IMR-90 (cell line): ENCODE measurements at regions not wholly inside any gene's neighbourhood (a gene's known extent, or its start where the extent isn't known, plus 50 kb on each side); places are given as distances from the start of the nearest gene placed in this dataset.

Source experiments
- ATAC-seq: fragments of 200-7000 bp; cut with Tn5 transposase; 2 replicates; pipeline ENCODE4 v1.9.1; 2020; ENCODE audit warnings: low read depth, mild to moderate bottlenecking, moderate library complexity
- BruUV-seq: library from RNA; stranded (reverse); fragments of 400-500 nt; replicated peaks from 2 replicates; lab custom pipeline; 2021; lab: Mats Ljungman, UMichigan
- CTCF ChIA-PET: fragments of 300-600 bp; formaldehyde crosslinking; extraction: SDS; loops from one replicate; lab custom pipeline; 2021; ENCODE audit warnings: antibody characterized with exemption; lab: Yijun Ruan, JAX
- POLR2A ChIA-PET: fragments of 300-600 bp; sonication (Branson Sonifier 250); formaldehyde crosslinking; loops from one replicate; lab custom pipeline; 2022; ENCODE audit warnings: antibody characterized with exemption; ENCODE audit not compliant: unreplicated experiment; lab: Charles Lee
- DNase-seq: peaks from one replicate; pipeline ENCODE4 v3.0.0; 2013
- H2AFZ ChIP-seq: replicated peaks from 2 replicates; pipeline ENCODE3; 2013; ENCODE audit warnings: low read length, mild to moderate bottlenecking; ENCODE audit not compliant: poor library complexity
- H2AK5ac ChIP-seq: 2 replicates; pipeline ENCODE4 v1.6.1; 2013; ENCODE audit warnings: low read depth, low read length, inconsistent platforms
- H2AK9ac ChIP-seq: replicated peaks from 2 replicates; pipeline ENCODE3; 2013; ENCODE audit warnings: mild to moderate bottlenecking, low read depth, low read length, moderate library complexity; ENCODE audit not compliant: poor library complexity
- H2BK120ac ChIP-seq: 2 replicates; pipeline ENCODE4 v1.6.1; 2013; ENCODE audit warnings: low read depth, low read length, inconsistent platforms
- H2BK15ac ChIP-seq: 3 replicates; pipeline ENCODE4 v1.6.1; 2013; ENCODE audit warnings: low read depth, low read length, inconsistent platforms
- H2BK20ac ChIP-seq: 2 replicates; pipeline ENCODE4 v1.6.1; 2013; ENCODE audit warnings: low read depth, mild to moderate bottlenecking, inconsistent platforms, low read length, moderate library complexity
- H2BK5ac ChIP-seq: 2 replicates; pipeline ENCODE4 v1.6.1; 2013; ENCODE audit warnings: mild to moderate bottlenecking, low read depth, low read length, inconsistent platforms; ENCODE audit not compliant: poor library complexity, severe bottlenecking
- H3K14ac ChIP-seq: replicated peaks from 2 replicates; pipeline ENCODE4 v1.6.1; 2013; ENCODE audit warnings: low read depth, low read length, inconsistent platforms
- H3K18ac ChIP-seq: 2 replicates; pipeline ENCODE4 v1.6.1; 2013; ENCODE audit warnings: low read depth, low read length, control low read depth
- H3K23ac ChIP-seq: 2 replicates; pipeline ENCODE4 v1.6.1; 2013; ENCODE audit warnings: low read depth, low read length, inconsistent platforms
- H3K27ac ChIP-seq: 2 replicates; pipeline ENCODE4 v1.5.1; 2013; ENCODE audit warnings: mild to moderate bottlenecking, control low read depth, low read length; ENCODE audit not compliant: insufficient read depth
- H3K27me3 ChIP-seq: 2 replicates; pipeline ENCODE4 v1.6.1; 2013; ENCODE audit warnings: low read length; ENCODE audit not compliant: control insufficient read depth, insufficient read depth
- H3K36me3 ChIP-seq: 2 replicates; pipeline ENCODE4 v1.6.1; 2013; ENCODE audit warnings: low read length, mixed read lengths; ENCODE audit not compliant: control insufficient read depth, insufficient read depth
- H3K4ac ChIP-seq: 2 replicates; pipeline ENCODE4 v1.6.1; 2013; ENCODE audit warnings: low read depth, low read length, inconsistent platforms
- H3K4me1 ChIP-seq: 2 replicates; pipeline ENCODE4 v1.6.1; 2013; ENCODE audit warnings: low read length, mixed read lengths; ENCODE audit not compliant: control insufficient read depth, insufficient read depth
- H3K4me2 ChIP-seq: 2 replicates; pipeline ENCODE4 v1.6.1; 2013; ENCODE audit warnings: low read depth, mild to moderate bottlenecking, control low read depth, low read length, moderate library complexity
- H3K4me3 ChIP-seq: 2 replicates; pipeline ENCODE4 v1.5.1; 2013; ENCODE audit warnings: low read depth, mild to moderate bottlenecking, control low read depth, low read length, moderate library complexity; ENCODE audit not compliant: insufficient read depth
- H3K56ac ChIP-seq: 2 replicates; pipeline ENCODE4 v1.6.1; 2013; ENCODE audit warnings: low read length, inconsistent platforms; ENCODE audit not compliant: insufficient read depth; ENCODE audit errors: extremely low read depth
- H3K79me1 ChIP-seq, 2 experiments: 2 replicates each; pipeline ENCODE4 v1.6.1; 2013; ENCODE audit warnings: low read length in 2 of 2, inconsistent platforms in 1 of 2, low read depth in 1 of 2
- H3K9ac ChIP-seq: 2 replicates; pipeline ENCODE4 v1.6.1; 2013; ENCODE audit warnings: low read depth, low read length, control low read depth
- H3K9me1 ChIP-seq: 2 replicates; pipeline ENCODE4 v1.6.1; 2013; ENCODE audit warnings: low read length, inconsistent platforms; ENCODE audit not compliant: insufficient read depth
- H3K9me3 ChIP-seq: 2 replicates; pipeline ENCODE4 v1.6.1; 2013; ENCODE audit warnings: low read length; ENCODE audit not compliant: control insufficient read depth, insufficient read depth
- H4K20me1 ChIP-seq: 2 replicates; pipeline ENCODE4 v1.6.1; 2013; ENCODE audit warnings: low read length, inconsistent platforms; ENCODE audit not compliant: insufficient read depth
- H4K5ac ChIP-seq: 2 replicates; pipeline ENCODE4 v1.6.1; 2013; ENCODE audit warnings: mild to moderate bottlenecking, low read depth, low read length, control low read depth
- H4K8ac ChIP-seq, 2 experiments: 2 replicates each; pipeline ENCODE4 v1.6.1; 2013; ENCODE audit warnings: low read depth in 2 of 2, low read length in 2 of 2, control low read depth in 1 of 2, inconsistent platforms in 1 of 2
- H4K91ac ChIP-seq: 2 replicates; pipeline ENCODE4 v1.6.1; 2013; ENCODE audit warnings: low read depth, low read length, inconsistent platforms; ENCODE audit not compliant: insufficient read depth
- BHLHE40 ChIP-seq: fragments of 150-350 bp; IDR thresholded peaks from 2 replicates; pipeline ENCODE4 v1.6.1; 2016; ENCODE audit warnings: mild to moderate bottlenecking, low read depth, low read length
- CHD1 ChIP-seq: IDR thresholded peaks from 2 replicates; pipeline ENCODE4 v1.6.1; 2012; ENCODE audit warnings: low read depth, low read length, improper control_type of control experiment
- MAFK ChIP-seq: IDR thresholded peaks from 2 replicates; pipeline ENCODE4 v1.6.1; 2012; ENCODE audit warnings: low read depth, low read length, improper control_type of control experiment
- MAZ ChIP-seq: IDR thresholded peaks from 2 replicates; pipeline ENCODE4 v1.6.1; 2012; ENCODE audit warnings: low read depth, mild to moderate bottlenecking, low read length, improper control_type of control experiment, moderate library complexity, borderline replicate concordance
- NFE2L2 ChIP-seq: fragments of 150-350 bp; IDR thresholded peaks from 2 replicates; pipeline ENCODE4 v1.6.1; 2016; ENCODE audit warnings: low read depth, mild to moderate bottlenecking, low read length
- RFX5 ChIP-seq: IDR thresholded peaks from 2 replicates; pipeline ENCODE4 v1.8.0; 2012; ENCODE audit warnings: low read depth, mild to moderate bottlenecking, low read length, moderate library complexity
- WGBS, 2 experiments: methylation state at CpG; one replicate each; pipeline versions ENCODE4 v1.1.5 to v1.1.7; 2013; ENCODE audit warnings: missing lambda C conversion rate in 2 of 2; ENCODE audit not compliant: insufficient read length in 1 of 2; ENCODE audit errors: extremely low coverage in 2 of 2; 5-methylcytosine and 5-hydroxymethylcytosine counted together
- dilution Hi-C: fragments of 300-500 bp; cut with HindIII; formaldehyde crosslinking; loops from one replicate; pipeline ENCODE4 v1.14.3; 2018; ENCODE audit warnings: low sequenced_read_pairs; ENCODE audit not compliant: unreplicated experiment
- in situ Hi-C: fragments of 300-500 bp; cut with MboI; formaldehyde crosslinking; loops from 3 replicates; pipeline ENCODE4 v1.14.3; 2019; ENCODE audit warnings: low sequenced_read_pairs, inconsistent platforms, mixed read lengths
- intact Hi-C: fragments of 100-400 bp; cut with micrococcal nuclease; formaldehyde crosslinking; loops from 2 replicates; pipeline ENCODE4 v1.10.0; 2022
- TF ChIP-seq, protein P1 (sequence below): conservative IDR thresholded peaks from 2 replicates; pipeline ENCODE4 v1.5.1; 2012; ENCODE audit warnings: mild to moderate bottlenecking, low read depth, low read length, improper control_type of control experiment
- TF ChIP-seq, protein P2 (sequence below): fragments of 150-350 bp; IDR thresholded peaks from 2 replicates; pipeline ENCODE4 v1.6.1; 2016; ENCODE audit warnings: low read depth, mild to moderate bottlenecking, low read length, moderate library complexity, borderline replicate concordance
- TF ChIP-seq, protein P3 (sequence below): fragments of 150-350 bp; IDR thresholded peaks from 2 replicates; pipeline ENCODE4 v1.6.1; 2017; ENCODE audit warnings: mild to moderate bottlenecking, antibody characterized with exemption, low read length, low read depth

DNA sequence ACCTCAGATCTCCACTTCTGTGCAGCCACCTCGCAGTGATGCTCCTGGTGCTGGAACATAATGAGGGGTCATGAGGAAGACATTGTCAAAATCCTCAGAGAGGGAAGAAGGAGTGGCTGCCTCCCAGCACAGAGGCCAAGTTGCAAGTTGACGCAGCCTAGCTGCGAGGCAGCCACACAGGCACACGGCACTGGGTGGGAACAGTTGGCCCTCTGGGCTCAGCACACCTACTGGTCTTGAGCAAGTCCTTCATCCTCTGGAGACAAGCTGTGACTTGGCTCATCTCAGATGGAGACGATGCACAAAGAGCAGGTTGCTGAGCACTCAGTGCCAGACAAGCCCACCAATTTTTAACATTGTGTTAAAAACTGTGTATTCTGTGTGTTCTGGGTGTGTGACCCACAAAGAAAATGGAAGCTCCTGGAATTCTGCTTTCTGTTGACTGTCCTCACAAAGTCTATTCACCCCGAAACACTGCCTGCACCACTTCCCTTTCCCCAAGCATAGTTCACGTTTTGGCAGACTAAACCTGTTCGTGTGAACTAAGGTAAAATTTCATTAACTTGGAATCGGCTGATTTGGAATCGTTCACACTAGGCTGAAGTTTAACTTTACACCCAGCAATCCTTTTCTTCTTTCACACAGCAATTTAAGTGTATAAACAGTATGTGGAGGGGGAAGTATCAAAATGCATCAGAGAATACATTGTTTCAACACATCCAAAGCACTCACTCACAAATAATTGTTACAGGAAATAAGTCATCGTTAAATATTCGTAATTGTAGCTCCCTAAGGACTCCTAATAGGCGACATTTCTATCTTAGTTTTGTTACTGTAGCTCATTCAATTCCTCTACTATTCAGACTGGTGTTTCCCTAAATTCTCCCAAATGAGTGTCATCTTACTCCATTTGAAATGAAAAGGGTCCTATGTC is 266.6 kb upstream of the ID2 start:
- H3K4me1 ChIP-seq: peaks cover 16% of the 10 kb centered on the region
- H3K9ac ChIP-seq: no peak overlapping the region
- H2AFZ ChIP-seq: no peak overlapping the region
- no peak overlapping the region for H2BK5ac ChIP-seq
- H3K18ac ChIP-seq: no peak overlapping the region
- H4K20me1 ChIP-seq: no peaks in the 10 kb centered on the region
- no peaks in the 10 kb centered on the region for H3K9me3 ChIP-seq
- no peak overlapping the region for H3K4ac ChIP-seq
- H3K14ac ChIP-seq: no peak overlapping the region
- TF ChIP-seq NFE2L2: no peak
- TF ChIP-seq MAZ: no peak
- TF ChIP-seq RFX5: no peak
- no peak for TF ChIP-seq CHD1
- TF ChIP-seq, protein P1, sequence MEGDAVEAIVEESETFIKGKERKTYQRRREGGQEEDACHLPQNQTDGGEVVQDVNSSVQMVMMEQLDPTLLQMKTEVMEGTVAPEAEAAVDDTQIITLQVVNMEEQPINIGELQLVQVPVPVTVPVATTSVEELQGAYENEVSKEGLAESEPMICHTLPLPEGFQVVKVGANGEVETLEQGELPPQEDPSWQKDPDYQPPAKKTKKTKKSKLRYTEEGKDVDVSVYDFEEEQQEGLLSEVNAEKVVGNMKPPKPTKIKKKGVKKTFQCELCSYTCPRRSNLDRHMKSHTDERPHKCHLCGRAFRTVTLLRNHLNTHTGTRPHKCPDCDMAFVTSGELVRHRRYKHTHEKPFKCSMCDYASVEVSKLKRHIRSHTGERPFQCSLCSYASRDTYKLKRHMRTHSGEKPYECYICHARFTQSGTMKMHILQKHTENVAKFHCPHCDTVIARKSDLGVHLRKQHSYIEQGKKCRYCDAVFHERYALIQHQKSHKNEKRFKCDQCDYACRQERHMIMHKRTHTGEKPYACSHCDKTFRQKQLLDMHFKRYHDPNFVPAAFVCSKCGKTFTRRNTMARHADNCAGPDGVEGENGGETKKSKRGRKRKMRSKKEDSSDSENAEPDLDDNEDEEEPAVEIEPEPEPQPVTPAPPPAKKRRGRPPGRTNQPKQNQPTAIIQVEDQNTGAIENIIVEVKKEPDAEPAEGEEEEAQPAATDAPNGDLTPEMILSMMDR: no peak
- TF ChIP-seq MAFK: no peak
- TF ChIP-seq, protein P2, sequence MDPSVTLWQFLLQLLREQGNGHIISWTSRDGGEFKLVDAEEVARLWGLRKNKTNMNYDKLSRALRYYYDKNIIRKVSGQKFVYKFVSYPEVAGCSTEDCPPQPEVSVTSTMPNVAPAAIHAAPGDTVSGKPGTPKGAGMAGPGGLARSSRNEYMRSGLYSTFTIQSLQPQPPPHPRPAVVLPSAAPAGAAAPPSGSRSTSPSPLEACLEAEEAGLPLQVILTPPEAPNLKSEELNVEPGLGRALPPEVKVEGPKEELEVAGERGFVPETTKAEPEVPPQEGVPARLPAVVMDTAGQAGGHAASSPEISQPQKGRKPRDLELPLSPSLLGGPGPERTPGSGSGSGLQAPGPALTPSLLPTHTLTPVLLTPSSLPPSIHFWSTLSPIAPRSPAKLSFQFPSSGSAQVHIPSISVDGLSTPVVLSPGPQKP: no peak
- TF ChIP-seq BHLHE40: no peak
- TF ChIP-seq, protein P3, sequence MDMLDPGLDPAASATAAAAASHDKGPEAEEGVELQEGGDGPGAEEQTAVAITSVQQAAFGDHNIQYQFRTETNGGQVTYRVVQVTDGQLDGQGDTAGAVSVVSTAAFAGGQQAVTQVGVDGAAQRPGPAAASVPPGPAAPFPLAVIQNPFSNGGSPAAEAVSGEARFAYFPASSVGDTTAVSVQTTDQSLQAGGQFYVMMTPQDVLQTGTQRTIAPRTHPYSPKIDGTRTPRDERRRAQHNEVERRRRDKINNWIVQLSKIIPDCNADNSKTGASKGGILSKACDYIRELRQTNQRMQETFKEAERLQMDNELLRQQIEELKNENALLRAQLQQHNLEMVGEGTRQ: no peak
- BruUV-seq: no TSS peak
- H4K8ac ChIP-seq: no peak overlapping the region
- no peak overlapping the region for H4K5ac ChIP-seq
- no peaks in the 10 kb centered on the region for H3K79me1 ChIP-seq
- no peaks in the 10 kb centered on the region for H3K27me3 ChIP-seq
- intact Hi-C loops: no loop called here
- no peaks in the 10 kb centered on the region for H3K36me3 ChIP-seq
- DNase-seq: no peak
- in situ Hi-C loops: no loop called here
- dilution Hi-C loops: no loop called here
- 100% methylated on average over 3 of the region's 13 CpGs; no CpG with 5 or more reads in 1 of the 2 experiments for WGBS, 2 experiments
- H2BK120ac ChIP-seq: no peak overlapping the region
- H4K91ac ChIP-seq: no peak overlapping the region
- H2AK9ac ChIP-seq: no peak overlapping the region
- H2AK5ac ChIP-seq: no peak overlapping the region
- peaks cover 8% of the 10 kb centered on the region; the same call in 1 of the 2 replicates for H3K9me1 ChIP-seq
- no peak overlapping the region for H3K27ac ChIP-seq
- no peak overlapping the region for H3K23ac ChIP-seq
- ChIA-PET POLR2A (no interaction called here), CTCF (no interaction called here)
- no peak overlapping the region for H3K4me2 ChIP-seq
- H2BK20ac ChIP-seq: no peak overlapping the region
- no peak for ATAC-seq
- no peak overlapping the region for H3K56ac ChIP-seq
- H3K4me3 ChIP-seq: no peak overlapping the region
- H2BK15ac ChIP-seq: no peak overlapping the region
